Upper lobe of left lung (tissue), 4 donors: ENCODE measurements at regions not wholly inside any gene's neighbourhood (a gene's known extent, or its start where the extent isn't known, plus 50 kb on each side); places are given as distances from the start of the nearest gene placed in this dataset.

Experiments
- EP300 ChIP-seq, 4 donors: sonication (generic); formaldehyde crosslinking; IDR thresholded peaks; one replicate each; pipeline ENCODE4 v1.5.1; 2017; ENCODE audit warnings: antibody characterized with exemption in 4 of 4, control low read depth in 2 of 4
- POLR2AphosphoS5 ChIP-seq, 2 donors: sonication (generic); formaldehyde crosslinking; IDR thresholded peaks; one replicate each; pipeline ENCODE4 v1.5.1; 2017; ENCODE audit warnings: antibody characterized with exemption in 2 of 2
- TF ChIP-seq, protein P1 (sequence below), 6 experiments: fragments of 450-650 bp in 4 of 6; fragments of 200-600 bp in 2 of 6; sonication (generic) in 2 of 6; IDR thresholded peaks; one replicate each; pipeline ENCODE4 v1.5.1; 2016 to 2019; ENCODE audit warnings: antibody characterized with exemption in 6 of 6

DNA sequence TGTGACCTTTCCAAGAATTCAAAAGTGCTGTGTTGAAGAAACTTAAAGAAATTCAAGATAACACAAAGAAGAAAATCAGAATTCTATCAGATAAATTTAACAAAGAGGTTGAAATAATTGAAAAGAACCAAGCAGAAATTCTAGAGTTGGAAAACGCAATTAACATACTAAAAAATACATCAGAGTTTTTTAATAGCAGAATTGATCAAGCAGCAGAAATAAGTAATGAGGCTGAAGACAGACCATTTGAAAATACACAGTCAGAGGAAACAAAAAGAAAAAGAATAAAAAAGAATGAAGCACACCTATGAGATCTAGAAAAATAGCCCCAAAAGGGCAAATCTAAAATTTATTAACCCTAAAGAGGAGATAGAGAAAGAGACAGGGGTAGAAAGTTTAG, 218.1 kb upstream of the KAZN start:
- TF ChIP-seq, protein P1, sequence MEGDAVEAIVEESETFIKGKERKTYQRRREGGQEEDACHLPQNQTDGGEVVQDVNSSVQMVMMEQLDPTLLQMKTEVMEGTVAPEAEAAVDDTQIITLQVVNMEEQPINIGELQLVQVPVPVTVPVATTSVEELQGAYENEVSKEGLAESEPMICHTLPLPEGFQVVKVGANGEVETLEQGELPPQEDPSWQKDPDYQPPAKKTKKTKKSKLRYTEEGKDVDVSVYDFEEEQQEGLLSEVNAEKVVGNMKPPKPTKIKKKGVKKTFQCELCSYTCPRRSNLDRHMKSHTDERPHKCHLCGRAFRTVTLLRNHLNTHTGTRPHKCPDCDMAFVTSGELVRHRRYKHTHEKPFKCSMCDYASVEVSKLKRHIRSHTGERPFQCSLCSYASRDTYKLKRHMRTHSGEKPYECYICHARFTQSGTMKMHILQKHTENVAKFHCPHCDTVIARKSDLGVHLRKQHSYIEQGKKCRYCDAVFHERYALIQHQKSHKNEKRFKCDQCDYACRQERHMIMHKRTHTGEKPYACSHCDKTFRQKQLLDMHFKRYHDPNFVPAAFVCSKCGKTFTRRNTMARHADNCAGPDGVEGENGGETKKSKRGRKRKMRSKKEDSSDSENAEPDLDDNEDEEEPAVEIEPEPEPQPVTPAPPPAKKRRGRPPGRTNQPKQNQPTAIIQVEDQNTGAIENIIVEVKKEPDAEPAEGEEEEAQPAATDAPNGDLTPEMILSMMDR (IDR thresholded peaks at IDR 0.05): no peak
- no peak for TF ChIP-seq POLR2AphosphoS5 (IDR thresholded peaks at IDR 0.05)
- no peak for TF ChIP-seq EP300 (IDR thresholded peaks at IDR 0.05)
